Cardiac fibroblast (primary cell): ENCODE measurements at regions not wholly inside any gene's neighbourhood (a gene's known extent, or its start where the extent isn't known, plus 50 kb on each side); places are given as distances from the start of the nearest gene placed in this dataset.

ENCODE experiments used
- DNase-seq, 2 donors: peaks; one replicate each; pipeline versions ENCODE4 v3.0.0 to v3.0.0-alpha.2; 2010; ENCODE audit warnings: low read depth in 2 of 2
- H3K4me3 ChIP-seq, 2 donors: replicated peaks in 1 of 2; 1 replicate in 1 of 2; 2 replicates in 1 of 2; pipeline ENCODE4 v1.5.1; 2011; ENCODE audit warnings: low read depth in 2 of 2, low read length in 2 of 2, mild to moderate bottlenecking in 2 of 2, moderate library complexity in 1 of 2
- CTCF ChIP-seq: IDR thresholded peaks from one replicate; pipeline ENCODE4 v1.5.1; 2011; ENCODE audit warnings: low read depth, mild to moderate bottlenecking, low read length, inconsistent platforms

DNA sequence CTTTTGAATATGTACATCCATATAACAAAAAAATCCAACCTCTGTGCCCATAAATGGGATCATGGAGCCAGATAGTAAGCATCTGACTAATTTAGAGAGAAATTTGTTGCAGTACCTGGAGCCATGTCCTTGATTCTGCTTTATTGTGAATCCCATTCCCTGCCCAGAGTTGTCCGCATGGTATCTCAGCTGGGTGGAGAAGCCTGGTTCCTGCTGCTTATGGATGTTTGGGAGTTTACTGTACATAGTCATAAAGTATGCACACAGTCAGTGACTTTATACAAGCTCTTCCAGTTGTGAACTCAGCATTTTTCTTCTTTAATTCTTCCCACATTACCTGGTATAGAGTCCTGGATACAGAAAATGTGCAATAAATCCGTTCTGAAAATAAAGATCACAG is 346.0 kb downstream of the FIGN start:
- no peak overlapping the region for H3K4me3 ChIP-seq
- DNase-seq: no peak
- no peak for TF ChIP-seq CTCF

GRCh38 chr2:163375472-163375871 is 360.3 kb downstream of the FIGN start:
- no peak overlapping the region for H3K4me3 ChIP-seq
- DNase-seq: no peak
- no peak for TF ChIP-seq CTCF

DNA sequence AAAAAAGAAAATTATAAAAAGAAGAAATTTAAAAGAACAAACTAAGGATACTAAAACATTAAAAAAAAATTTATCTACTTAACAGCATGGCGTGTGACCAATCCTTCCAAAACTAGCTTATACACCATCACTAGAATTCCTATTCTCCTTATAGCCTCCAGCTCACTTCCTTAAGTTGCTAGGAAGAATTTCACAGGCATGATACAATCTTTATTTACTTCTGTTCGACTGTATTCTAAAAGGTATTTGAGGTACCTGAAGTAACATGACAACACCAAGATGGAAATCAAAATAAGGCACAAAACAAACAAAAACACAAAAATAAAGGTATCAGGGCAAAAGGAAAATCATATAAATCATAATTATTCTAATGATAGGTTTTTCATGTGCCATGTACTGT is 360.7 kb downstream of the FIGN start:
- DNase-seq: no peak
- no peak overlapping the region for H3K4me3 ChIP-seq
- TF ChIP-seq CTCF: no peak

DNA sequence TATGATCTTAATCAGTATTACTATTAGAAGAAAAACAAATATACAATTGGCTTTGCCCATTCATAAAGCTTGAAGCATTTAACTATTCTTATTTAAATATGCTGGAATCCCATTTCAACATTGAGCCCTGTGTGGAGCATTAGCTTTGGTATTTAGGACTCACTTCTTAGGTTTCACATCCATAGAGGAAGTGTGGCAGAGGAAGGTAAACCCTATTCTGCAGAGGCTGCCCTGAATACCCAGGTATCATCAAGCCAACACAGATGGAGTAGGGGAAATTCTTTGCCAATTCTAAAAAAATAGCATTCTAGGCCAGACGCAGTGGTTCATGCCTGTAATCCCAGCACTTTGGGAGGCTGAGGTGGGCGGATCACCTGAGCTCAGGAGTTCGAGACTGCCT is 361.5 kb downstream of the FIGN start:
- TF ChIP-seq CTCF: no peak
- no peak for DNase-seq

GRCh38 chr2:163373496-163373895 is 362.3 kb downstream of the FIGN start:
- DNase-seq: no peak
- H3K4me3 ChIP-seq: no peak overlapping the region
- no peak for TF ChIP-seq CTCF

More for the DNA sequence above, 361.5 kb downstream of the FIGN start:
- no peak overlapping the region for H3K4me3 ChIP-seq

GRCh38 chr2:163370169-163370886 is 365.5 kb downstream of the FIGN start:
- DNase-seq: no peak
- TF ChIP-seq CTCF: no peak
- H3K4me3 ChIP-seq: no peak overlapping the region

- no peak for DNase-seq
- no peak overlapping the region for H3K4me3 ChIP-seq
- no peak for TF ChIP-seq CTCF
Measured at GRCh38 chr2:163369111-163369510, 366.7 kb downstream of the FIGN start.
